Left ventricle myocardium inferior (tissue), 1 donor: ENCODE measurements at regions not wholly inside any gene's neighbourhood (a gene's known extent, or its start where the extent isn't known, plus 50 kb on each side); places are given as distances from the start of the nearest gene placed in this dataset.
"Not testable (repeated sequence)": the region's sequence is repeated elsewhere in the genome, so short reads cannot be mapped to it uniquely, and the experiment has no call there.

Experiments
- DNase-seq: peaks from one replicate; pipeline ENCODE4 v3.0.0-alpha.2; 2020
- H3K27ac ChIP-seq: fragments of 200-600 bp; replicated peaks from 2 replicates; pipeline ENCODE4 v1.8.0; 2021
- H3K27me3 ChIP-seq: fragments of 200-600 bp; 2 replicates; pipeline ENCODE4 v1.8.0; 2021; ENCODE audit warnings: low read depth
- H3K36me3 ChIP-seq: fragments of 200-600 bp; 2 replicates; pipeline ENCODE4 v1.8.0; 2021
- H3K4me1 ChIP-seq: fragments of 200-600 bp; 2 replicates; pipeline ENCODE4 v1.8.0; 2021
- H3K4me3 ChIP-seq: fragments of 200-600 bp; 2 replicates; pipeline ENCODE4 v1.8.0; 2021; ENCODE audit warnings: mild to moderate bottlenecking, moderate library complexity
- H3K9me3 ChIP-seq: fragments of 200-600 bp; replicated peaks from 2 replicates; pipeline ENCODE4 v1.8.0; 2021
- intact Hi-C: fragments of 100-400 bp; cut with micrococcal nuclease; formaldehyde crosslinking; loops from one replicate; pipeline ENCODE4 v1.11.0; 2022
- TF ChIP-seq, protein P1 (sequence below): fragments of 200-600 bp; IDR thresholded peaks from 2 replicates; pipeline ENCODE4 v1.8.0; 2021; ENCODE audit warnings: antibody characterized with exemption, mild to moderate bottlenecking, borderline replicate concordance
- donor health status: DM: no; HTN: yes; CAD: no; lungs with severe emphysema.

DNA sequence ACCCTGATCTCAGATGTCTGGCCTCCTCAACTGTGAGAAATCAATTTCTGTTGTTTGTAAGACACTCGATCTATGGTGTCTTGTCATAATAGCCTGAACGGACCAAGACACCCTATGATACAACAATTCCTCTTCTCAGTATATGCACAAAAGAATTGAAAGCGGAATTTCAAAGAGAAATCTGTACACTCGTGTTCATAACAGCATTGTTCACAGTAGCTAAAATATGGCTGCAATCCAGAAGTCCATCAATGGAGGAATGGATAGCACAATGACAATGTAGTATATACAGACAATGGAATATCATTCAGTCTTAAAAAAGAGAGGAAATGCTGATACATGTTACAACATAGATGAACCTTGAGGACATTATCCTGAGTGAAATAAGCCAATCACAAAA lies 354.6 kb downstream of the SFMBT2 start:
- DNase-seq = no peak
- Histone ChIP-seq H3K9me3 (no peaks in the 10 kb centered on the region), H3K36me3 (no peaks in the 10 kb centered on the region), H3K27ac (no peak overlapping the region), H3K4me1 (no peaks in the 10 kb centered on the region), H3K27me3 (no peaks in the 10 kb centered on the region), H3K4me3 (no peak overlapping the region)
- TF ChIP-seq, protein P1, sequence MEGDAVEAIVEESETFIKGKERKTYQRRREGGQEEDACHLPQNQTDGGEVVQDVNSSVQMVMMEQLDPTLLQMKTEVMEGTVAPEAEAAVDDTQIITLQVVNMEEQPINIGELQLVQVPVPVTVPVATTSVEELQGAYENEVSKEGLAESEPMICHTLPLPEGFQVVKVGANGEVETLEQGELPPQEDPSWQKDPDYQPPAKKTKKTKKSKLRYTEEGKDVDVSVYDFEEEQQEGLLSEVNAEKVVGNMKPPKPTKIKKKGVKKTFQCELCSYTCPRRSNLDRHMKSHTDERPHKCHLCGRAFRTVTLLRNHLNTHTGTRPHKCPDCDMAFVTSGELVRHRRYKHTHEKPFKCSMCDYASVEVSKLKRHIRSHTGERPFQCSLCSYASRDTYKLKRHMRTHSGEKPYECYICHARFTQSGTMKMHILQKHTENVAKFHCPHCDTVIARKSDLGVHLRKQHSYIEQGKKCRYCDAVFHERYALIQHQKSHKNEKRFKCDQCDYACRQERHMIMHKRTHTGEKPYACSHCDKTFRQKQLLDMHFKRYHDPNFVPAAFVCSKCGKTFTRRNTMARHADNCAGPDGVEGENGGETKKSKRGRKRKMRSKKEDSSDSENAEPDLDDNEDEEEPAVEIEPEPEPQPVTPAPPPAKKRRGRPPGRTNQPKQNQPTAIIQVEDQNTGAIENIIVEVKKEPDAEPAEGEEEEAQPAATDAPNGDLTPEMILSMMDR = no peak
- intact Hi-C loops = no loop called here

DNA sequence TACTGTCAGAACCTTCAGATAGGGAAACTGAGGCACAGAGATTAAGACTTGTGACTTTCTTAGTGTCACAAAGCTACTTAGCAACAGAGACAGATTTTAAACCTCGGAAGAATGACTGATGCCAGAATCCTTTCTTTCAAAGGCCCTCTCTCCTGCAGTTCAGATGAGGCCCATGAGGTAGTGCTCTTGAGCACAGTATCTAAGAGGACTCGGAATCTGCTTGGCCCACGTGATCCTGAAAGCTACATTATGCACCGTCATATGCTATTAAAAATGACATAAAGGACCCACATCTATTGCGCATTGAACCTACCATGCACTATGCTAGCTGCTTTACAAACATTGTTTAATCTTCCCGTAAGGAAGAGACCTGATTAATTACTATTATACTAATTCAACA lies 355.9 kb downstream of the SFMBT2 start:
- Histone ChIP-seq H3K4me3 (no peak overlapping the region), H3K9me3 (no peaks in the 10 kb centered on the region), H3K27ac (no peak overlapping the region), H3K4me1 (no peaks in the 10 kb centered on the region), H3K27me3 (no peaks in the 10 kb centered on the region), H3K36me3 (no peaks in the 10 kb centered on the region)
- intact Hi-C loops = no loop called here
- no peak for DNase-seq
- TF ChIP-seq, protein P1 = peak; percentile 20

DNA sequence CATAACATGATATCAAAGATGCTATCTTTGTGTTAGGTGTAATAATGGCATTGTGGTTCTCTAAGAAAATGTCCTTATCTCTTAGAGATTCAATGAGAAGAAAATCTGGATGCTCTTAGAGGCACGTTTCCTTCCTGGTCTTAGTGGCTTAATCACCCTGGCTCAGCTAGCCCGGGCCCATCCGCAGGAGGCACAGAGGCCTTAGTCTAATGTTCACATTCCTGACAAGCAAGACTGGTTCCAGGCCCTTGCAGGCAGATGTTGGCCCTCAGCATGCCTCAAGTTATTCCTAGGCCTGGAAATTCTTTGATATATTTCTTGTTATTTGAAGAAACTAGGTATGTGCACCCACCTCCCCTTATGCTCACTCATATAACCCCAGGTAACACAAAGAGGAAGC lies 357.6 kb downstream of the SFMBT2 start:
- intact Hi-C loops = no loop called here
- no peak overlapping the region for H3K4me3 ChIP-seq
- DNase-seq = no peak
- H3K27me3 ChIP-seq = no peaks in the 10 kb centered on the region
- H3K4me1 ChIP-seq = no peaks in the 10 kb centered on the region
- no peak overlapping the region for H3K27ac ChIP-seq
- TF ChIP-seq, protein P1 = no peak
- H3K36me3 ChIP-seq = no peaks in the 10 kb centered on the region
- H3K9me3 ChIP-seq = no peaks in the 10 kb centered on the region

DNA sequence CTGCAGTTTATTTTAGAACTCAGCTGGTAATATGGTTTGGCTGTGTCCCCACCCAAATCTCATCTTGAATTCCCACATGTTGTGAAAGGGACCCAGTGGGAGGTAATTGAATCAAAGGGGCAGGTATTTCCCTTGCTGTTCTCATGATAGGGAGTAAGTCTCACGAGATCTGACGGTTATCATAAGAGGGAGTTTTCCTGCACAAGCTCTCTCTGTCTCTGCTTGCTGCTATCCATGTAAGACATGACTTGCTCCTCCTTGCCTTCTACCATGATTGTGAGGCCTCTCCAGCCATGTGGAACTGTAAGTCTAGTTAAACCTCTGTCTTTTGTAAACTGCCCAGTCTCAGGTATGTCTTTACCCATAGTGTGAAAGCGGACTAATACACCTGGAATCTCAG lies 360.8 kb downstream of the SFMBT2 start:
- H3K9me3 ChIP-seq, DNase-seq, H3K4me3 ChIP-seq, H3K36me3 ChIP-seq, H3K27ac ChIP-seq, H3K4me1 ChIP-seq, intact Hi-C loops, H3K27me3 ChIP-seq: not testable (repeated sequence)

DNA sequence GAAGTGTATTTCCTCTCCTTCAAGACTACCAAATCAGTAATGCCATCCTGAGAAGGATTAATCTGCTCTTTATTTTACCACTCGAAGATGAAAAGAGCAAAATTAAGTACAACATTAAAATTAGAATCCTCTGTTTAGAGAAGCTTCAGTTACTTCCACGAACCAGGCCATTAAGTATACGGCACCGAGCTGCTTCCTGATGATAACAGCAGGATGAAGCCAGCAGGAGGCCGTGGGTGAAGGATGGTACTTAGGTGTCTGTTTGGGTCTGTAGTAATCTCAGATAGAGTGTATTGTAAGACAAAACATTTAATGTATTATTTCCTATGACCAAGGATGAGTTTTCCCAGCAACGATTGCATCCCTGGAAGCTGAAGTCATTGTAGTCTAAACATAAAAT lies 362.8 kb downstream of the SFMBT2 start:
- H3K27me3 ChIP-seq = no peaks in the 10 kb centered on the region
- H3K27ac ChIP-seq = no peak overlapping the region
- no peaks in the 10 kb centered on the region for H3K36me3 ChIP-seq
- no peaks in the 10 kb centered on the region for H3K9me3 ChIP-seq
- TF ChIP-seq, protein P1 = no peak
- no peaks in the 10 kb centered on the region for H3K4me1 ChIP-seq
- no peak for DNase-seq
- no peak overlapping the region for H3K4me3 ChIP-seq
- intact Hi-C loops = no loop called here

DNA sequence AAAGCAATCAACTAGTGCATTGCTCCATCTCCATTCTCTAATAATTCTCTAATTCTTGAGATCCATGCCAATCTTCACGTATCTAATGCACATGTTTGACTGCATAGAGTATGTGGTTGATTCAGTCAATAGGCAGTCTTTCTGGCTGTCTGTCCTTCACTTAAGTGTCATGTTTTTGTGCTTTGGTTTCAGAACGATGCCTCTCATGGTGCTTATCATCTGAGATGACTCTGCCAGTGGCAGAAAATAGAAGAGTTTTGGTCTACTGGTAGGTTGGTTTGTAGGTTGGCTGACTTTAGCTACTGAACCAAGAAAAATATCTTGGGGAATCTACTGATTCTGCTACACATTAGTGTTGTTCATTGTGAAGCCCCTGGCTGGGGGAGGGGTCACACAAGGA lies 364.2 kb downstream of the SFMBT2 start:
- Histone ChIP-seq H3K36me3 (no peaks in the 10 kb centered on the region), H3K27me3 (no peaks in the 10 kb centered on the region), H3K4me3 (no peak overlapping the region), H3K9me3 (no peaks in the 10 kb centered on the region), H3K4me1 (no peaks in the 10 kb centered on the region), H3K27ac (no peak overlapping the region)
- TF ChIP-seq, protein P1 = no peak
- intact Hi-C loops = no loop called here
- no peak for DNase-seq
